Suprapubic skin (tissue), 4 donors: ENCODE measurements at regions not wholly inside any gene's neighbourhood (a gene's known extent, or its start where the extent isn't known, plus 50 kb on each side); places are given as distances from the start of the nearest gene placed in this dataset.

ENCODE experiments used
- CTCF ChIP-seq, 2 donors: fragments of 200-600 bp in 1 of 2; fragments of 450-650 bp in 1 of 2; sonication (generic) in 1 of 2; IDR thresholded peaks; one replicate each; pipeline ENCODE4 v1.5.1; 2016 to 2019; ENCODE audit warnings: antibody characterized with exemption in 2 of 2, mild to moderate bottlenecking in 1 of 2, moderate library complexity in 1 of 2
- EP300 ChIP-seq: sonication (generic); formaldehyde crosslinking; IDR thresholded peaks from one replicate; pipeline ENCODE4 v1.6.1; 2017; ENCODE audit warnings: antibody characterized with exemption
- POLR2A ChIP-seq, 2 donors: fragments of 450-650 bp; IDR thresholded peaks; one replicate each; pipeline ENCODE4 v1.6.1; 2017; ENCODE audit warnings: antibody characterized with exemption in 2 of 2, mild to moderate bottlenecking in 2 of 2, moderate library complexity in 2 of 2
- POLR2AphosphoS5 ChIP-seq, 3 donors: sonication (generic); formaldehyde crosslinking; IDR thresholded peaks; one replicate each; pipeline ENCODE4 v1.6.1; 2017; ENCODE audit warnings: antibody characterized with exemption in 3 of 3

GRCh38 chr10:7036951-7037350, 373.9 kb downstream of the SFMBT2 start:
- TF ChIP-seq CTCF (IDR thresholded peaks at IDR 0.05) (no peak), POLR2A (IDR thresholded peaks at IDR 0.05) (no peak), POLR2AphosphoS5 (IDR thresholded peaks at IDR 0.05) (no peak), EP300 (no peak)
